Prostate gland (tissue), 2 donors: ENCODE measurements at regions not wholly inside any gene's neighbourhood (a gene's known extent, or its start where the extent isn't known, plus 50 kb on each side); places are given as distances from the start of the nearest gene placed in this dataset.
"Not testable (repeated sequence)": the region's sequence is repeated elsewhere in the genome, so short reads cannot be mapped to it uniquely, and the experiment has no call there.

Experiments
- POLR2A ChIP-seq: fragments of 450-650 bp; IDR thresholded peaks from one replicate; pipeline ENCODE4 v1.6.1; 2016; ENCODE audit warnings: antibody characterized with exemption, mild to moderate bottlenecking
- POLR2AphosphoS5 ChIP-seq: sonication (generic); formaldehyde crosslinking; IDR thresholded peaks from one replicate; pipeline ENCODE4 v1.6.1; 2017; ENCODE audit warnings: antibody characterized with exemption
- TF ChIP-seq, protein P1 (sequence below), 4 experiments: fragments of 200-600 bp in 2 of 4; fragments of 450-650 bp in 2 of 4; sonication (generic) in 2 of 4; IDR thresholded peaks; 1 replicate in 3 of 4; 2 replicates in 1 of 4; pipeline ENCODE4 v1.5.1; 2016 to 2019; ENCODE audit warnings: antibody characterized with exemption in 4 of 4, mild to moderate bottlenecking in 2 of 4, moderate library complexity in 2 of 4

GRCh38 chr13:22916276-22916675 lies 264.5 kb upstream of the SGCG start:
- TF ChIP-seq, protein P1, sequence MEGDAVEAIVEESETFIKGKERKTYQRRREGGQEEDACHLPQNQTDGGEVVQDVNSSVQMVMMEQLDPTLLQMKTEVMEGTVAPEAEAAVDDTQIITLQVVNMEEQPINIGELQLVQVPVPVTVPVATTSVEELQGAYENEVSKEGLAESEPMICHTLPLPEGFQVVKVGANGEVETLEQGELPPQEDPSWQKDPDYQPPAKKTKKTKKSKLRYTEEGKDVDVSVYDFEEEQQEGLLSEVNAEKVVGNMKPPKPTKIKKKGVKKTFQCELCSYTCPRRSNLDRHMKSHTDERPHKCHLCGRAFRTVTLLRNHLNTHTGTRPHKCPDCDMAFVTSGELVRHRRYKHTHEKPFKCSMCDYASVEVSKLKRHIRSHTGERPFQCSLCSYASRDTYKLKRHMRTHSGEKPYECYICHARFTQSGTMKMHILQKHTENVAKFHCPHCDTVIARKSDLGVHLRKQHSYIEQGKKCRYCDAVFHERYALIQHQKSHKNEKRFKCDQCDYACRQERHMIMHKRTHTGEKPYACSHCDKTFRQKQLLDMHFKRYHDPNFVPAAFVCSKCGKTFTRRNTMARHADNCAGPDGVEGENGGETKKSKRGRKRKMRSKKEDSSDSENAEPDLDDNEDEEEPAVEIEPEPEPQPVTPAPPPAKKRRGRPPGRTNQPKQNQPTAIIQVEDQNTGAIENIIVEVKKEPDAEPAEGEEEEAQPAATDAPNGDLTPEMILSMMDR (IDR thresholded peaks at IDR 0.05): not testable (repeated sequence)
- TF ChIP-seq POLR2AphosphoS5, POLR2A: not testable (repeated sequence)
